ENCODE measurements at regions not wholly inside any gene's neighbourhood (a gene's known extent, or its start where the extent isn't known, plus 50 kb on each side); places are given as distances from the start of the nearest gene placed in this dataset.
"Not testable (repeated sequence)": the region's sequence is repeated elsewhere in the genome, so short reads cannot be mapped to it uniquely, and the experiment has no call there.

DNA sequence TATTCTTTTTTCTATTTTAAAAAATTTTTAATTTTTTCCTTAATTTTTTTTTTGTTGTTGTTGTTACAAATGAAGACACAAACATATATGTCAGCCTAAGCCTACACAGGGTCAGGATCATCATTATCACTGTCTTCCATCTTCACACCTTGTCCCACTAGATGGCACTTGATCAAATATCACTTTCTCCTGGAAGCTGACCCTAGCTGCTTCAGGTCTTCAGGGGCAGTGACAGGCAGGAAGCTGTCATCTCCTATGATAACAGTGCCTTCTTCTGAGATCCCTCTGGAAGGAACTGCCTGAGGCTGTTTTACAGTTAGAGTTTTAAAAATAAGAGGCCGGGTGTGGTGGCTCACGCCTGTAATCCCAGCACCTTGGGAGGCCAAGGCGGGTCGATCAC lies 70.2 kb upstream of the EEF1E1 start:
- H3F3A ChIP-seq (ENCODE audit: insufficient read depth) = no peaks in the 10 kb centered on the region
- DNase-seq = no peak
- no peaks in the 10 kb centered on the region for H3K36me3 ChIP-seq (ENCODE audit: low read depth)
- 0 out of 2 replicates have a peak, but pooled peaks cover 1% of the 10 kb centered on the region for H3K4me1 ChIP-seq (ENCODE audit: insufficient read depth)
- H3K27ac ChIP-seq = no peak overlapping the region
- H2AFZ ChIP-seq = no peak overlapping the region
- H3K9me3 ChIP-seq (ENCODE audit: low read depth) = no peaks in the 10 kb centered on the region
- no peak for TF ChIP-seq EZH2 (IDR thresholded peaks at IDR 0.05; ENCODE audit: insufficient read depth, poor library complexity, severe bottlenecking)
- no peak for TF ChIP-seq EZH2phosphoT487 (IDR thresholded peaks at IDR 0.05; ENCODE audit: insufficient read depth, low read depth)
- in situ Hi-C loops (cut with MboI) = no loop called here
- no peaks in the 10 kb centered on the region for H3K79me2 ChIP-seq (ENCODE audit: insufficient read depth)
- H3K9me2 ChIP-seq (ENCODE audit: insufficient read depth) = no peaks in the 10 kb centered on the region
- 78 to 79% methylated on average over 4 of the region's 4 CpGs for WGBS, 2 experiments (ENCODE audit: low coverage in 1 of 2, low lambda C conversion rate in 2 of 2, missing lambda C conversion rate in 2 of 2)
- no peaks in the 10 kb centered on the region for H4K20me1 ChIP-seq (ENCODE audit: insufficient read depth)
- no peaks in the 10 kb centered on the region for H3K27me3 ChIP-seq (replicated peaks; ENCODE audit: insufficient read depth)
- H3K4me2 ChIP-seq (ENCODE audit: unreplicated experiment) = no peak overlapping the region
- no peak overlapping the region for H3K9ac ChIP-seq
- no peak overlapping the region for H3K4me3 ChIP-seq

DNA sequence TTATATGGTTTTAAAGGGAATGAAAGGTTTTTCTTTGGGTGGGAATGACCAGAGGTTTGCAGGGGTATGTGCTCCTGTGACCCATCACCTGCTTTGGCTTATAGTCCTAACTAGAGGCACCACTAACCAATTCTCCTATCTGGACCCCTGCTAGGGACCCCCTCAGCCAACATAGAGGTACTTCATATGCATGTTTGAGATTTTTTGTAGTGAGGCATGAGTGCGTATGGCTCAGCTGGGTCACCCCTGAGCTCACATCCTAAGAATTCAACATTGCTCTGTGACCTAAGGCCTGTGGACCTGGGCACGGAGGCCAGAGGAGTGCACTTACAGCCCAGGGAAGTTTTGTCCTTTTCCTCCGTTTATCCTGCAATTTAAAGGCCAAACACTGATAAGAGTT lies 68.4 kb upstream of the EEF1E1 start:
- H3K9ac ChIP-seq = no peak overlapping the region
- H3K36me3 ChIP-seq (ENCODE audit: low read depth) = no peaks in the 10 kb centered on the region
- no peaks in the 10 kb centered on the region for H3F3A ChIP-seq (ENCODE audit: insufficient read depth)
- no peak overlapping the region for H3K4me2 ChIP-seq (ENCODE audit: unreplicated experiment)
- H3K9me2 ChIP-seq (ENCODE audit: insufficient read depth) = no peaks in the 10 kb centered on the region
- no peaks in the 10 kb centered on the region for H3K9me3 ChIP-seq (ENCODE audit: low read depth)
- 53 to 54% methylated on average over 3 of the region's 3 CpGs for WGBS, 2 experiments (ENCODE audit: low coverage in 1 of 2, low lambda C conversion rate in 2 of 2, missing lambda C conversion rate in 2 of 2)
- no peaks in the 10 kb centered on the region for H4K20me1 ChIP-seq (ENCODE audit: insufficient read depth)
- no peak overlapping the region for H3K4me3 ChIP-seq
- H3K27me3 ChIP-seq (replicated peaks; ENCODE audit: insufficient read depth) = no peaks in the 10 kb centered on the region
- TF ChIP-seq EZH2 (IDR thresholded peaks at IDR 0.05; ENCODE audit: insufficient read depth, poor library complexity, severe bottlenecking) (no peak), EZH2phosphoT487 (IDR thresholded peaks at IDR 0.05; ENCODE audit: insufficient read depth, low read depth) (no peak)
- H3K4me1 ChIP-seq (ENCODE audit: insufficient read depth) = no peaks in the 10 kb centered on the region
- DNase-seq = no peak
- no peak overlapping the region for H3K27ac ChIP-seq
- no peaks in the 10 kb centered on the region for H3K79me2 ChIP-seq (ENCODE audit: insufficient read depth)
- in situ Hi-C loops (cut with MboI) = no loop called here
- H2AFZ ChIP-seq = no peak overlapping the region

DNA sequence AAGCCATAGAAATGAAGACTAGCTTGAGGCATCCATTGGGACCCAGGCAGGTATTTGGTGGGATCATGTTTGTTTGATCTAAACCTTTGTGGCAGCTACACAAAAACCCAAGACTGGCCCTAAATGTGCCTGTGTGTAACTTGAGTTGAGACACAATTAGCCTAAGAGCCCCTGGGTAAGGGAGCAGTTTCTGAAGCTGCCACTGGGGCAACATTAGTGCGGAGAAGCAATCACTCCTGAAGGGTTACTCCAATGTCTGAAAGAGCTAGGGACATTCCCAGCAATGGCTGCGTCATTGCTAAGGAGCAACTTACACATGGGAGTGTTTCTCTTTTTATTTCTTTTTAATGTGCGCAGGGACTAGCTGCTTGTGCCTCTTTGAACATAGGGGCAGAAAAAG lies 67.9 kb upstream of the EEF1E1 start:
- TF ChIP-seq EZH2phosphoT487 (IDR thresholded peaks at IDR 0.05; ENCODE audit: insufficient read depth, low read depth) (no peak), EZH2 (IDR thresholded peaks at IDR 0.05; ENCODE audit: insufficient read depth, poor library complexity, severe bottlenecking) (no peak)
- 74 to 77% methylated on average over 3 of the region's 3 CpGs for whole genome bisulfite sequencing, 2 experiments (ENCODE audit: low coverage in 1 of 2, low lambda C conversion rate in 2 of 2, missing lambda C conversion rate in 2 of 2)
- Histone ChIP-seq H2AFZ (no peak overlapping the region), H3K9ac (no peak overlapping the region), H4K20me1 (ENCODE audit: insufficient read depth) (no peaks in the 10 kb centered on the region), H3K9me3 (ENCODE audit: low read depth) (no peaks in the 10 kb centered on the region), H3K36me3 (ENCODE audit: low read depth) (no peaks in the 10 kb centered on the region), H3F3A (ENCODE audit: insufficient read depth) (no peaks in the 10 kb centered on the region), H3K4me1 (ENCODE audit: insufficient read depth) (no peaks in the 10 kb centered on the region), H3K27me3 (replicated peaks; ENCODE audit: insufficient read depth) (no peaks in the 10 kb centered on the region), H3K79me2 (ENCODE audit: insufficient read depth) (no peaks in the 10 kb centered on the region), H3K4me2 (ENCODE audit: unreplicated experiment) (no peak overlapping the region), H3K27ac (no peak overlapping the region), H3K9me2 (ENCODE audit: insufficient read depth) (no peaks in the 10 kb centered on the region), H3K4me3 (no peak overlapping the region)
- in situ Hi-C loops (cut with MboI) = no loop called here
- DNase-seq = no peak

DNA sequence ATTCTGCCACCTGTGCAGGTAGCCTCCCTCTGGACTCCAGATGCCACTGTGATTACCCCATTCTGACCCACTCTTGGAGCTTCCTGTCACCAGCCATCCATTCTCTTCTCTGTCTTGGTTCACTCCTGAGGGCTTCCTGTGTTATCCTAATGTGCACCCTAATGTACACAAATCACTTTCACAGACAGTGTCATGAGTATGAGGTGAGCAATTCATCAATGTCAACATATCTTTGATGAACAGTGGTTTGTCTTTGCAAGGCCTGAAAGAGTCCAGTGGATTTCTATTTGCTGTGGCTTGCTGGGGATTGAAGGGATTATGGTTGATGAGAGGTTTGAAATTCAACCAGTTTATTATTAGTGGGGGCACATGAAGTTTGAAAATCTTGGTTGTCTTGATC lies 63.8 kb upstream of the EEF1E1 start:
- H3K27me3 ChIP-seq (replicated peaks; ENCODE audit: insufficient read depth) = no peaks in the 10 kb centered on the region
- H3K9me3 ChIP-seq (ENCODE audit: low read depth) = no peaks in the 10 kb centered on the region
- no peaks in the 10 kb centered on the region for H3K4me1 ChIP-seq (ENCODE audit: insufficient read depth)
- TF ChIP-seq EZH2 (IDR thresholded peaks at IDR 0.05; ENCODE audit: insufficient read depth, poor library complexity, severe bottlenecking) = no peak
- TF ChIP-seq EZH2phosphoT487 (IDR thresholded peaks at IDR 0.05; ENCODE audit: insufficient read depth, low read depth) = no peak
- H3K9ac ChIP-seq = no peak overlapping the region
- in situ Hi-C loops (cut with MboI) = no loop called here
- H2AFZ ChIP-seq = no peak overlapping the region
- no peaks in the 10 kb centered on the region for H3K36me3 ChIP-seq (ENCODE audit: low read depth)
- H3K4me3 ChIP-seq = no peak overlapping the region
- no peaks in the 10 kb centered on the region for H3K79me2 ChIP-seq (ENCODE audit: insufficient read depth)
- no peaks in the 10 kb centered on the region for H3K9me2 ChIP-seq (ENCODE audit: insufficient read depth)
- H3F3A ChIP-seq (ENCODE audit: insufficient read depth) = no peaks in the 10 kb centered on the region
- DNase-seq = no peak
- H4K20me1 ChIP-seq (ENCODE audit: insufficient read depth) = no peaks in the 10 kb centered on the region
- H3K4me2 ChIP-seq (ENCODE audit: unreplicated experiment) = no peak overlapping the region
- no peak overlapping the region for H3K27ac ChIP-seq

DNA sequence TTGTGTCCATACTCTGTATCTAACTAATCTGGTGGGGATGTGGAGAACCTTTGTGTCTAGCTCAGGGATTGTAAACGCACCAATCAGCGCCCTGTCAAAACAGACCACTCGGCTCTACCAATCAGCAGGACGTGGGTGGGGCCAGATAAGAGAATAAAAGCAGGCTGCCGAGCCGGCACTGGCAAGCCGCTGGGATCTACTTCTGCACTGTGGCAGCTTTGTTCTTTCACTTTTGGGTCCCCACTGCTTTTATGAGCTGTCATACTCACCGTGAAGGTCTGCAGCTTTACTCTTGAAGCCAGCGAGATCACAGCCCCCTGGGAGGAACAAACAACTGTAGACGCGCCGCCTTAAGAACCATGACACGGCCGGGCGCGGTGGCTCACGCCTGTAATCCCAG lies 62.7 kb upstream of the EEF1E1 start:
- H3K36me3 ChIP-seq (ENCODE audit: low read depth); H3K4me3 ChIP-seq; H3K27me3 ChIP-seq (replicated peaks; ENCODE audit: insufficient read depth); H3K4me1 ChIP-seq (ENCODE audit: insufficient read depth); H2AFZ ChIP-seq; H3F3A ChIP-seq (ENCODE audit: insufficient read depth); H3K9me3 ChIP-seq (ENCODE audit: low read depth); in situ Hi-C loops (cut with MboI); H3K4me2 ChIP-seq (ENCODE audit: unreplicated experiment); H3K79me2 ChIP-seq (ENCODE audit: insufficient read depth); H3K9me2 ChIP-seq (ENCODE audit: insufficient read depth); H3K9ac ChIP-seq; DNase-seq; H3K27ac ChIP-seq; H4K20me1 ChIP-seq (ENCODE audit: insufficient read depth): not testable (repeated sequence)
- 77 to 81% methylated on average over 17 of the region's 17 CpGs for WGBS, 2 experiments (ENCODE audit: low coverage in 1 of 2, low lambda C conversion rate in 2 of 2, missing lambda C conversion rate in 2 of 2)

DNA sequence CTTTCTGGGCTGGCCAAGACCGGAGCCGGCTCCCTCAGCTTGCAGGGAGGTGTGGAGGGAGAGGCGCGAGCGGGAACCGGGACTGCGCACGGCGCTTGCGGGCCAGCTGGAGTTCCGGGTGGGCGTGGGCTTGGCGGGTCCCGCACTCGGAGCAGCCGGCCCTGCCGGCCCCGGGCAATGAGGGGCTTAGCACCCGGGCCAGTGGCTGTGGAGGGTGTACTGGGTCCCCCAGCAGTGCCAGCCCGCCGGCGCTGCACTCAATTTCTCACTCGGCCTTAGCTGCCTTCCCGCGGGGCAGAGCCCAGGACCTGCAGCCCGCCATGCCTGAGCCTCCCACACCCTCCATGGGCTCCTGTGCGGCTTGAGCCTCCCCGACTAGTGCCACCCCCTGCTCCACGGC lies 61.9 kb upstream of the EEF1E1 start:
- DNase-seq; H3K4me2 ChIP-seq (ENCODE audit: unreplicated experiment); H3K27ac ChIP-seq; H3K9ac ChIP-seq; in situ Hi-C loops (cut with MboI); H3F3A ChIP-seq (ENCODE audit: insufficient read depth); H3K79me2 ChIP-seq (ENCODE audit: insufficient read depth); H3K36me3 ChIP-seq (ENCODE audit: low read depth); H4K20me1 ChIP-seq (ENCODE audit: insufficient read depth); H3K4me1 ChIP-seq (ENCODE audit: insufficient read depth); H3K4me3 ChIP-seq; H3K9me3 ChIP-seq (ENCODE audit: low read depth); H3K9me2 ChIP-seq (ENCODE audit: insufficient read depth); H2AFZ ChIP-seq; H3K27me3 ChIP-seq (replicated peaks; ENCODE audit: insufficient read depth): not testable (repeated sequence)
- WGBS, 2 experiments (ENCODE audit: low coverage in 1 of 2, low lambda C conversion rate in 2 of 2, missing lambda C conversion rate in 2 of 2) = 65 to 83% methylated on average over 7 to 25 of the region's 29 CpGs
